Dendritic cell treated with granulocyte-macrophage colony-stimulating factor and Interleukin-4, amounts not matched to agents 40 ng/mL and 50 ng/mL, for 4 days (primary cell): ENCODE measurements at regions not wholly inside any gene's neighbourhood (a gene's known extent, or its start where the extent isn't known, plus 50 kb on each side); places are given as distances from the start of the nearest gene placed in this dataset.
"Not testable (repeated sequence)": the region's sequence is repeated elsewhere in the genome, so short reads cannot be mapped to it uniquely, and the experiment has no call there.

Experiments used
- H3K27ac Mint-ChIP-seq: one replicate; pipeline ENCODE4 v1.8.0; 2022; ENCODE audit warnings: mild to moderate bottlenecking, mixed read lengths
- H3K27me3 Mint-ChIP-seq: one replicate; pipeline ENCODE4 v1.8.0; 2022; ENCODE audit warnings: mild to moderate bottlenecking, mixed read lengths
- H3K36me3 Mint-ChIP-seq: one replicate; pipeline ENCODE4 v1.8.0; 2022; ENCODE audit warnings: low read depth, mixed read lengths
- H3K4me1 Mint-ChIP-seq: one replicate; pipeline ENCODE4 v1.8.0; 2022; ENCODE audit warnings: low read depth, mixed read lengths
- H3K4me3 Mint-ChIP-seq: one replicate; pipeline ENCODE4 v1.8.0; 2022; ENCODE audit warnings: mild to moderate bottlenecking, moderate library complexity, mixed read lengths
- H3K9me3 Mint-ChIP-seq: one replicate; pipeline ENCODE4 v1.8.0; 2022; ENCODE audit warnings: mixed read lengths
- intact Hi-C: fragments of 100-400 bp; cut with micrococcal nuclease; formaldehyde crosslinking; loops from one replicate; pipeline ENCODE4 v1.15.0; 2022

DNA sequence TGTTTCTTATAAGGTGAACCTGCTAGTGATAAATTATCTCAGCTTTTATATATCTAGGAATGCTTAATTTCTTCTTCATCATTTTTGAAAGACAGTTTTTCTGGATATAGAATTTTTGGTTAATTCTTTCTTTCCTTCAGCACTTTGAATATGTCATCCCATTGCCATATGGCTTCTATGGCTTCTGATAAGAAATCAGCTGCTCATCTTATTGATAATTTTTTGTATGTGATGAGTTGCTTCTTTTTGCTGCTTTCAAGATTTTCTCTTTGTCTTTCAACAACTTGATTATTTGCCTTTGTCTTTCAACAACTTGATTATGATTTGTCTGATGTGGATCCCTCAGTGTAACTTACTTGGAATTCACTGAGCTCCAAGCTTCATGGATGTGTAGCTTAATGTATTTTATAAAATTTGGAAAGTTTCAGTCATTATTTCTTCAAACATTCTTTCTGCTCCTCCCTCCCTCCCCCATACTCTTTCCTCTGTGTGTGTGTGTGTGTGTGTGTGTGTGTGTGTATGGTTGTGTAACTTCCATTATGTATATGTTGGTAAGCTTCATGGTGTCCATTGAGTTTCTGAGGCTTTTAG, 243.9 kb downstream of the TLE1 start:
- Mint-ChIP-seq H3K36me3 (no peaks in the 10 kb centered on the region), H3K27ac (no peak overlapping the region), H3K9me3 (peaks cover 65% of the 10 kb centered on the region), H3K4me1 (no peaks in the 10 kb centered on the region), H3K27me3 (no peaks in the 10 kb centered on the region), H3K4me3 (no peak overlapping the region)
- intact Hi-C loops: no loop called here

- H3K4me1 Mint-ChIP-seq: no peaks in the 10 kb centered on the region
- peaks cover 61% of the 10 kb centered on the region for H3K9me3 Mint-ChIP-seq
- H3K27ac Mint-ChIP-seq: no peak overlapping the region
- no peaks in the 10 kb centered on the region for H3K27me3 Mint-ChIP-seq
- peaks cover 10% of the 10 kb centered on the region for H3K36me3 Mint-ChIP-seq
- H3K4me3 Mint-ChIP-seq: no peak overlapping the region
- intact Hi-C loops: no loop called here
Observed at GRCh38 chr9:81431641-81432040, 257.7 kb downstream of the TLE1 start.

DNA sequence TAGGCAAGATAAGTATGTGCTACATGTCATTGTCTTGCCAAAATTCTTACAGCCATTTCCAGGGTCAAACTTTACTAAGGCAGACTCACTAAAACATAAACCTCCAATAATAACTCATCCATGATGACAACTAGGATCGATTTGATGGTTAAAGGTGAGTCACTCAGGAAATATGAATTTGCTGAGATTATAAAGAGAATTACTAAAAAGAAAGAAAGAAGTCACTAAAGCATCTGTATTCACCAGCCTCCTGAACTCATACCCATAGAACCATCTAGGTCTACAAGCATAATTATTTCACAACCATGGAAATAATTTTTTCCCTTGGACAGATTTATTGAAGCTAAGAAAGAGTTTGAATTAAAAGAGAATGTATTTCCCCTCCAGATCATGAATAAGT, 258.6 kb downstream of the TLE1 start:
- Mint-ChIP-seq H3K27me3 (no peaks in the 10 kb centered on the region), H3K36me3 (peaks cover 10% of the 10 kb centered on the region), H3K9me3 (peaks cover 68% of the 10 kb centered on the region), H3K4me3 (no peak overlapping the region), H3K27ac (no peak overlapping the region), H3K4me1 (peaks cover 4% of the 10 kb centered on the region)
- intact Hi-C loops: no loop called here

DNA sequence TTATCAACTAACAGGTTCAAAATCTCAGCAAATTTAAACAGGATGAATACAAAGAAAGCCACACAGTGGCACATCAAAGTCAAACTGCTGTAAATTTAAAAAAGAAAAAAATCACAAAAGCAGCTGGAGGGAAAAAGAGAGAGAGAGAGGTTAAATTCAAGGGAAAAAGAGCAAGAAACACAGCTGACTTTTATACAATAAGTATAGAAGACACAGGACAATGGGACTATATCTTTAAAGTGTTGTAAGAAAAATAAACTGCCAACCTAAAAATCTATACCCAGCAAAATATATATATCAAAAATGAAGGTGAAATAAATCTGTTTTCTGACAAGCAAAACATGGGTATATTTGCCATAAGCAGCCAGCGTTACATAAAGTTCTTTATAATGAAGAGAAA, 261.5 kb downstream of the TLE1 start:
- Mint-ChIP-seq H3K27ac (no peak overlapping the region), H3K9me3 (peaks cover 65% of the 10 kb centered on the region), H3K36me3 (peaks cover 10% of the 10 kb centered on the region), H3K4me3 (no peak overlapping the region), H3K4me1 (peaks cover 15% of the 10 kb centered on the region), H3K27me3 (no peaks in the 10 kb centered on the region)
- intact Hi-C loops: no loop called here

DNA sequence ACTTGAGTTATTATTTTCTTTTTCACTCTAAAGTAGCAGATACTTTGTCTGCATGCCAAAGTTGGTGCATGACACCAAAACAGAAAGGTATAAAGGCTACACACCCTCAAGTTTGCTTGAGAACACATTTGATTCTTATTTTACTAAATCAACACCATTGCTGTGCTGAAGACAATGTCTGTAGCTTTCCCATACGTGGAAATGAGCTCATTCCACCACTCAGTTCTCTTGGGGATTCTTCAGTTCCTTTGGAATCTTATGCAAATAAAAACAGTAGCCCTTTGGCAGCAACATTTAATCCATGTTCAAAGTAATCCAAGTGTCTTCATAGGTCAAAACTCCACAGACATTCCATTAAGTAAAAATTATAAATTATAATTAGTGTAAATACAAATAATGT, 264.9 kb downstream of the TLE1 start:
- H3K27me3 Mint-ChIP-seq: no peaks in the 10 kb centered on the region
- H3K9me3 Mint-ChIP-seq: peaks cover 32% of the 10 kb centered on the region
- H3K4me1 Mint-ChIP-seq: peaks cover 15% of the 10 kb centered on the region
- peaks cover 10% of the 10 kb centered on the region for H3K36me3 Mint-ChIP-seq
- H3K4me3 Mint-ChIP-seq: no peak overlapping the region
- no peak overlapping the region for H3K27ac Mint-ChIP-seq
- intact Hi-C loops: no loop called here

DNA sequence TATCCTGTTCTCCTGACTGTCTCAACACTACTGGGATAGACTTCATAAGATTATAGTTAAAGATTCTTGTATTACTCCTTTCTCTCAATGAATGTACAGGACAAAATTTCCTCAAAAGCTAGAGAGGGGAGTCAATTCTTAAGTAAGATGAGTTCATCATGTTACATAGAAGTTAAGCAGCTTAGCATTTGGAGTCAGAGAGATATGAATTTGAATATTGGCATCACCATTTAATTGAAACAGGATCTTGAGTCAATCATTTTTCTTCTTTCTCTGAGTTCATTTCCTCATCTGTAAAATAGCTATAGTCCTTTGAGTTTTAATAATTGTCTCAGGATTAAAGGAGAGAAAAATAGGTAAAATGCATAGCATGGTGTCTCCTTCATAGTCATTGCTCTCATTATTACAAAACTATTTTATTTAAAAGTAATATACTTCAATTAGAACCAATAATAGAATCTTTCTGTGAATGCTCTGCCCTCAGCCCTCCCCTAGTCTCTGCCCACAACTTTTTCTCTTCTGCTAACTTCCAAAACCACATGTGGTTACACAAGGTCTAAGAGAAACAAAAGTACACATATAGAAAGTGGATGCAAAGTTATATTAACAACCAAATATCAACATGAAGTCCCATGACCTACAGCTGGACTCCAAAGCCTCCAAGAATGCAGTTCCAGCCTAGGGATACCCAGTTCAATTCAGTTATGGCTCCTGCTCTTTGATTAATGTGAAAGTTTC, 265.6 kb downstream of the TLE1 start:
- Mint-ChIP-seq H3K9me3 (peaks cover 30% of the 10 kb centered on the region), H3K4me1 (peaks cover 15% of the 10 kb centered on the region), H3K27me3 (no peaks in the 10 kb centered on the region), H3K27ac (no peak overlapping the region), H3K36me3 (peaks cover 10% of the 10 kb centered on the region), H3K4me3 (no peak overlapping the region)
- intact Hi-C loops: no loop called here

DNA sequence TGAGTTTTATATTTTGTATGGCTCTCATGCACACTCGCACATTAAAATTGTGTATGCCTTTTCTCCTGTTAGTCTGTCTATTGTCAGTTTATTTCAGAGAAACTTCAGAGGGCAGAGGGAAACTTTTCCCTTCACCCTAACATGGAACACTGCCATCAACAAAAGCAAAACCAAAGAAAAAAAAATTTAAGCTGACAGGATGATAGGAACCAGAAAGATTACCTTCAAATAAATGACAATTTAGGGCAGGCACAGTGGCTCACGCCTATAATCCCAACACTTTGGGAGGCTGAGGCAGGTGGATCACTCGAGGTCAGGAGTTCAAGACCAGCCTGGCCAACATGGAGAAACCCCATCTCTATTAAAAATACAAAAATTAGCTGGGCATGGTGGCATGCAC, 268.3 kb downstream of the TLE1 start:
- H3K4me1 Mint-ChIP-seq: peaks cover 15% of the 10 kb centered on the region
- H3K27ac Mint-ChIP-seq, H3K36me3 Mint-ChIP-seq, H3K4me3 Mint-ChIP-seq, H3K27me3 Mint-ChIP-seq, H3K9me3 Mint-ChIP-seq, intact Hi-C loops: not testable (repeated sequence)

DNA sequence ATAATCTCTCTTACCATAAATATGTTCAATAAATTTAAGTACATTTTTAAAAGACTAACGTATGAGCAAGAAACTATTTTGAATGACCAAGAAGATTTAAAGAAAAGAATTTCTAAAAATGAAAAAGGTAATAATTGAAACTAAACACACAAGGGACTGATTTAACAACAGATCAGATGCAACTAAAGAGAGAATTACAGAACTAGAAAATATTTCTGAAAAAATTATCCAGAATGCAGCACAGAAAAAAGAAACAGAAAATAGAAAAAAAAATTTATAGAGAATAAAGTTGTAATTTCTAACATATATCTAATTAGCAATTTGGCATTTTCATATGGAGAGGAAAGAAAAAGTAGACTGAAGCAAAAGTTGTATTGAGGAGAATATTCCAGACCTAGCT, 269.3 kb downstream of the TLE1 start:
- Mint-ChIP-seq H3K36me3 (no peaks in the 10 kb centered on the region), H3K27ac (no peak overlapping the region)
- intact Hi-C loops: no loop called here

DNA sequence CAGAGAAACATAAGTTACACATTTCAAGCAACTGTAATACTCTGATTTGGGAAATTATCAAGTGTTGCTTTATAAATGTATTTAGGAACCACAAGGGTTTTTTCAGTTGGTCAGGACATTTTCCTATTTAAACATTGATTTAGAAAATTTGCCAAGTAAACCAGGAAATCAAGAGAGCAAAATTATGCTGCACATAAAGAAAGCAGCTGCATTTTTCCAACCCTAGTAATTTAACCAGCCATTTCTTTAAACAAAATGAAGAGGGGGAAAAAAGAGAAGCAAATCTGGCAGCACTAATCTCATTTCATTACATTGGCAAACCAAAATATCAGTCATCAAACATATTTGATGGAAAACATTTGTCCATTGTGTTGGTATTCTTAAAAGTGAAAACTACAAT, 271.4 kb downstream of the TLE1 start:
- Mint-ChIP-seq H3K4me3 (no peak overlapping the region), H3K36me3 (no peaks in the 10 kb centered on the region), H3K27me3 (peaks cover 1% of the 10 kb centered on the region), H3K4me1 (peaks cover 6% of the 10 kb centered on the region), H3K9me3 (no peaks in the 10 kb centered on the region), H3K27ac (no peak overlapping the region)
- intact Hi-C loops: no loop called here

More for the DNA sequence above, 269.3 kb downstream of the TLE1 start:
- Mint-ChIP-seq H3K9me3 (no peaks in the 10 kb centered on the region), H3K4me1 (peaks cover 9% of the 10 kb centered on the region), H3K27me3 (peaks cover 1% of the 10 kb centered on the region), H3K4me3 (no peak overlapping the region)

GRCh38 chr9:81417299-81417675, 272.1 kb downstream of the TLE1 start:
- Mint-ChIP-seq H3K27ac (no peak overlapping the region), H3K4me1 (peaks cover 6% of the 10 kb centered on the region), H3K4me3 (no peak overlapping the region), H3K9me3 (no peaks in the 10 kb centered on the region), H3K36me3 (no peaks in the 10 kb centered on the region), H3K27me3 (peaks cover 1% of the 10 kb centered on the region)
- intact Hi-C loops: no loop called here

DNA sequence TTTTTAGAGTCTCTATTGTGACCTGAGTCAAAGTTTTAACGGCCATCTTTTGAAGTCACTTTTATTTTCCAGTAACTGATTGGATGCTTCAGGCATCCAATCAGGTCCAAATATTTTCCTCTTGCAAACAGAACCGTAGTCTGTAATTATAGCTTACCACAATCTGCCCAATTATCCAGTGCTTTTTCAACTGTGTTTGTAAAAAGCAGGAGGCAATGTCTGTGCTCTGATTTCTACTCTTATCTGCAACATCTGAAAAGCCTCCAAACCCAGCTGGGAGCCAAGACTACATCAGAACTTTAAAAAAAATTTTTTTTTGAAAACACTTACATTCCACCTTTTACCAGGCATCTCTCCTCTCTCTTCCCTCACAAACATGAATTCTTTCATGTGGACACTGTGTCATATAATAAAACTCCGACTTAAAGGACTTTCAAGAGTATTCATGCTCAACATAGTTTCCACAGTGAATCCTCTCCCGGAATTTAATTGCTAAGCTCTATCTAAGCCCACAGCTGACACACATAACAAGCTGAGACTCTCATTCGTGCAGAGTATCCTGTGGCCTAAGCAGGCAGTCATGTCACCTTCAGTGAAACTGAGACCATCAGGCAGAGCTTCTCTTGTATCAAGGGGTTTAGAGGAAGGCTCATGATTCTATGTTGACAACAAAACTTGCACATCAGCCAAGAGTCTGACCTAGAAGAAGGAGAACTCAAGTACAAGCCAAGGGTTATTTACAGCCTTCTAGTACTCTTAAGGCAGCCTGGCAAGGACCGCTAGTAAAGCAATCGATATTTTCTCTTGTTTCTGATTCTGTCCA, 272.7 kb downstream of the TLE1 start:
- peaks cover 1% of the 10 kb centered on the region for H3K27me3 Mint-ChIP-seq
- peaks cover 6% of the 10 kb centered on the region for H3K4me1 Mint-ChIP-seq
- no peak overlapping the region for H3K4me3 Mint-ChIP-seq
- intact Hi-C loops: no loop called here
- no peaks in the 10 kb centered on the region for H3K9me3 Mint-ChIP-seq
- no peaks in the 10 kb centered on the region for H3K36me3 Mint-ChIP-seq
- no peak overlapping the region for H3K27ac Mint-ChIP-seq

DNA sequence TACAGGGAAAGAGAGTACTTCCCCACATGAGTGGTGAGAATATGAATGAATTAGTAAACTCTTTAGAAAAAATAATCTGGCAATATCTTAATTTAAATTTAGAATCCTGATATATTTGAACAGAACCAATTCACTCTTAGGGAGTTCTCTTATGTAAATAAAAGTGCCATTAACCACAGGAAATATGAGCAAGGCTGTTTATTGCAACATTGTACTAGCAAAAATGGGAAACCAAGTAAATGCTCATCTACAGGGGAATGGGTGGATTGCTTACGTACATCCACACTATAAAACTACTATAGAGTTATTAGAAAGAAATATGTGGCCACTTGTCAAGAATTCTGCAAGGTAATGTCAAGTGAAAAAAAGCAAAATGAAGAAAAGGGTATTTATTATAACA, 274.5 kb downstream of the TLE1 start:
- no peaks in the 10 kb centered on the region for H3K9me3 Mint-ChIP-seq
- intact Hi-C loops: no loop called here
- no peak overlapping the region for H3K27ac Mint-ChIP-seq
- H3K27me3 Mint-ChIP-seq: peaks cover 1% of the 10 kb centered on the region
- H3K4me3 Mint-ChIP-seq: no peak overlapping the region
- H3K36me3 Mint-ChIP-seq: no peaks in the 10 kb centered on the region
- H3K4me1 Mint-ChIP-seq: peaks cover 6% of the 10 kb centered on the region

GRCh38 chr9:81411961-81412360, 277.4 kb downstream of the TLE1 start:
- Mint-ChIP-seq H3K27ac (no peak overlapping the region), H3K36me3 (no peaks in the 10 kb centered on the region), H3K9me3 (no peaks in the 10 kb centered on the region), H3K27me3 (no peaks in the 10 kb centered on the region), H3K4me1 (peaks cover 22% of the 10 kb centered on the region), H3K4me3 (no peak overlapping the region)
- intact Hi-C loops: no loop called here

- no peaks in the 10 kb centered on the region for H3K36me3 Mint-ChIP-seq
- intact Hi-C loops: no loop called here
- H3K27ac Mint-ChIP-seq: no peak overlapping the region
- no peaks in the 10 kb centered on the region for H3K27me3 Mint-ChIP-seq
- H3K9me3 Mint-ChIP-seq: no peaks in the 10 kb centered on the region
- no peak overlapping the region for H3K4me3 Mint-ChIP-seq
- H3K4me1 Mint-ChIP-seq: peaks cover 21% of the 10 kb centered on the region
Observed at GRCh38 chr9:81410201-81410600, 279.1 kb downstream of the TLE1 start.
